GM19395 (cell line): ENCODE measurements at regions not wholly inside any gene's neighbourhood (a gene's known extent, or its start where the extent isn't known, plus 50 kb on each side); places are given as distances from the start of the nearest gene placed in this dataset.
A peak's percentile ranks its signal among the peaks of the same experiment; 100 is the strongest.
"Not testable (repeated sequence)": the region's sequence is repeated elsewhere in the genome, so short reads cannot be mapped to it uniquely, and the experiment has no call there.

Experiments
- ATAC-seq: cut with Tn5 transposase; IDR thresholded peaks from one replicate; pipeline ENCODE4 v1.9.1; 2021; ENCODE audit warnings: mild to moderate bottlenecking, moderate library complexity; ENCODE audit not compliant: unreplicated experiment

DNA sequence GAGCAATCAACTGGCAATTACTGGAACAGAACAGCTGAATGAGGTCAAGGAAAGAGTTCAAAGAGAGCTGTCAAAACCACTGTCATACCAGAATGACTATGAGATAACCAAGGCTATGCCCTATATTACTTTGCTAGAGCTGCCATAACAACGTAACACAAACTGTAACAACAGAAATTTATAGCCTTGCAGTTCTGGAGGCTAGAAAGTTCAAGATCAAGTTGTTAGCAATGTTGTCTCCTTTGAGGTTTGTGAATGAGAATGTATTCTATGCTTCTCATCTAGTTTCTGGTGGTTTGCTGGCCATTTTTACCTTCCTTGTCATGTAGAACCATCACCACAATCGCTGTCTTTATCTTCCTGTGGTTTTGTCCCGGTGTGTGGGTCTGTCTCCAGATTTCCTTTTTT is 1323.0 kb upstream of the GJE1 start:
- peak; percentile 88 for ATAC-seq

DNA sequence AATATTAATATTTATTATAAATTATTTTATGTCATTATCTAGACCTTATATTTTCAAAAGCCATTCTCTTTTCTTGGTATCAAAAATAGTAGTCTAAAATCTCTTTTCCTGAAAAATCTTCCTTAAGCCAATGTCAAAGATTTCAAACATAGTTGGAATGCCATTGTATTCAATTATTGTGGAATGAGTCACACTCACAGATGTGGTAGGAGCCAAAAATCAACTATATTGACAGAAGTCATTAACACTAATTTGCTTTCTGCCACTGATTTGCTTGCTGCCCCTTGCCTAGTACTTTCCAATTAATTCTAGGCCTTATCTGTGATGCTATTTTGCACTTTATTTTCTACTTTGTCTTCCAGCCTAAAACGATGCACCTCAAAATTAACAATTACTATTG is 1326.3 kb upstream of the GJE1 start:
- ATAC-seq: no peak

DNA sequence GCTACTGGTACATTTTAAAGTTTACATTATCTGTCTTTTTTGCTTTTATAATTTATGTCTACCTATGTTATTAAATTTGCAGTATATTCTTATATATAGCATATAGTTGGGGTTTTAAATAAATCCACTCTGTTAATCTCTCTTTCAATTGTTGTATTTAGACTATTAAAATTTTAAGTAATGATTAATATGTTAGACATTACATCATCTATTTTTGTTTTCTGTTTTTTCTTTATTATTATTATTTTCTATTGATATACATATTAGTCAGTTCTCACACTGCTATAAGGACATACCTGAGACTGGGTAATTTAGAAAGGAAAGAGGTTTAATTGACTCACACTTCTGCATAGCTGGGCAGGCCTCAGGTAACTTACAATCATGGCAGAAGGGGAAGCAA is 1338.2 kb upstream of the GJE1 start:
- no peak for ATAC-seq

DNA sequence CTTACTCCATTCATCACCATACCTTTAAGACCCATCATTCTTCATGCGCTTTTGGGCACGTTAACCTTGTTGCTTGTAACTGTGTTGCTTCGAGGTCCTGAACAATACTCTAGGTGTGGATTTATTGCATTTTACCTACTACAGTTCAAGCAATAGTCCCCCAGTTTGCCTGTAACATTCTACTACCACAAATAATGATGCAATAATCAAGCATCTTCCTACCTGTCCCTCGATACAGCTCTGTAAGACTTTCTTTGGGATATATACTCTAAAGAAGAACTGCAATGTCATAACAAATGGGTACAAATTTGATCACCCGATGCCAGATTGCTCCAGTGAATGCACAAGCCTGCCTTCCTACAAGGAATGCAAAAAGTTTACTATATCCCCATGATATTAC is 1342.6 kb upstream of the GJE1 start:
- no peak for ATAC-seq

DNA sequence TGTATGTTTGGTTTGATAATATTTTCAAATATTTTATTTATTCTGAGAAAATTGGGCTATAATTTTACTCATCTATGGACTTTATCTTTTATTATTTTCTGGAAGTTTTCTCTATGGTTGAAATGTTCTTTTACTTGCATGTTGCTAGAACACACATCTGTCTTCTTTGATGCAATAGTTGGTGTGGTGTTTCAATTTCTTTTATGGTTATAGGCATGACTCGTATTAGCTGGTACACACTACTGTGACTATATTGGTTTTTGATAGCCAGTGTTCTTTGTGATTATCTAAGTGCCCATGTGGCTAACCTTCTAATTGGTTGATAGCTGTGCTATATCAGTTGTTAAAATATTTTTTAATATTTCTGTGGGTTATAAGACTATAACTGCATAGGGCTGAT is 1343.3 kb upstream of the GJE1 start:
- no peak for ATAC-seq

DNA sequence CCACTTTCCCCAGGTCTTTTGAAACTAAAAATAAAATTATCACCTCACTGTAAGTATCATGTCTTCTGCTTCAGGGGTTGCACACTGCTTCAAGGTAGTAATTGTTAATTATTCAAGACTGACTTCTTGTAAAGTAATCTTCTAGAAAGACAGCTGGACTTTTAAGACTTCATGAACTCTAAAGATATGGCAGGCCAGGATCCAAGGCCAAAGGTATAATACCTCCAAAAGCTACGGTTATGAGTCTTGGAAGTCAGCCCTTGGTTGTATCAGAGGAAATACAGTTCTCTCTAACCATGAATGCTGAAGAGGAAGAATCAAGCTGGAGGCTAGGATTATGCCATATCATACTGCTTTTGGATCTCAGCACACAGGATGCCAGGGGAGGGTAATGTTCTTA is 1346.8 kb upstream of the GJE1 start:
- ATAC-seq: no peak

DNA sequence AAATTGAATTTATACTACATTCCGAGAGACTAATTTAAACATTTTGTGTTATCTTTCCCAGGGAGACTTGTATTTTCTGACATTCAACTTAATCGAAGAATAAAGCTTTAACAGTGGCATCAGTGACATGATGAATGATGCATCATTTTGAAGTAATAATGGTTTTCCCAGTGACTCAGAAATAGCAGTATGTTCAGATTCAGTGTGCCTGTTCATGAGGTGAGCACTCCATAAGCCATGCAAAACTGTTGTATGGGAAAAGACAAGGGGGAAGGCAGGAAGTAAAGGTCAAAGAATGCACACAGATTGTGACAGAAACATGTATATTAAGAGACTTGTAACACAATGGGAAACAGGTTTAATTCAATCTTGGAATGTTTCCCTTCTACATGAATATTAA is 1348.2 kb upstream of the GJE1 start:
- no peak for ATAC-seq

DNA sequence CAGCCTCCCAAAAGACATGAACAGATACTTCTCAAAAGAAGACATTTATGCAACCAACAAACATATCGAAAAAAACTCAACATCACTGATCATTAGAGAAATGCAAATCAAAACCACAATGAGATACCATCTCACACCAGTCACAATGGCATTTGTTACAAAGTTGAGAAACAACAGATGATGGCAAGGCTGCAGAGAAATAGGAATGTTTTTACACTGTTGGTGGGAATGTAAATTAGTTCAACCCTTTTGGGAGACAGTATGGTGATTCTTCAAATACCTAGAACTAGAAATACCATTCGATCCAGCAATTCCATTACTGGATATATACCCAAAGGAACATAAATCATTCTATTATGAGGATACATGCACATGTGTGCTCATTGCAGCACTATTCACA is 1349.2 kb upstream of the GJE1 start:
- ATAC-seq: not testable (repeated sequence)

DNA sequence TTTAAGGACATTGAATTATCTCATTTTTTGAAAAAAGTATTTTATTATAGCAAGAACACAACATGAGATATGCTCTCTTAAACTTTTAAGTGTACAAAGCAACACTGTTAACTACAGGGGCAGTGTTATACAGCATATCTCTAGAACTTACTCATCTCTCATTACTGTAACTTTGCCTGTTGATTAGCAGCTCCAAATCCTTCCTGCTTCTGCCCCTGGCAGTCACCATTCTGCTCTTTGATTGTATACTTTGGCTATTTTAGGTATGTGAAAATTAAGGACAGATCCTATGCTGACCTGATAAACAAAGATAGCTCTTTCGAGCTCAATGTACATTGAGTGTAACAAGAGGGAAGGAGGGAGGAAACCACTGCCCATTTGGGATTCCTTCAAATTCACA is 1349.8 kb upstream of the GJE1 start:
- ATAC-seq: no peak

DNA sequence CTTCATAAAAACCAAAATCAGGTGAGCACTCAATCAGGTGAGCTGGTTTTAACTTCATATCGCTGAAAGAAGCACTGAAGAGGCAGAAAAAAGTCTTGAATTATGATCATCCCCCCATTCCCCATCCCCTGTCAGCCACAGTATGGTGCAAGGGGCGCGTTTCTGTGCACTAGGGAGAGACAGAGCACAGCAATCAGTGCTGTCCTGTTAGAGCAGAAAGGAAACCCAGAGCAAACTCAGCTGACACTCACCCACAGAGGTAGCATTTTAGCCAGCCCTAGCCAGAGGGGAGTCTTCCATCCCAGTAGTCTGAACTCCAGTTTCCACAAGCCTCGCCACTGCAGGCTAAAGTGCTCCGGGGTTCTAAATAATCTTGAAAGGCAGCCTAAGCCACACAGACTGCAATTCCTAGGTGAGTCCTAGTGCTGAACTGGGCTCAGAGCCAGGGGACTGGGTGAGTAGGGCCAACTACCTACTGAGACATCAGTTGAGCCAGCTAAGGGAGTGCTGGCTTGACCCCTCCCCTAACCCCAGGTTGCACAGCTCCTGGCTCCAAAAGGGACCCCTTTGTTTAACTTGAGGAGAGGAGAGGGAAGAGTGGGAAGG is 1352.6 kb upstream of the GJE1 start:
- ATAC-seq: no peak

DNA sequence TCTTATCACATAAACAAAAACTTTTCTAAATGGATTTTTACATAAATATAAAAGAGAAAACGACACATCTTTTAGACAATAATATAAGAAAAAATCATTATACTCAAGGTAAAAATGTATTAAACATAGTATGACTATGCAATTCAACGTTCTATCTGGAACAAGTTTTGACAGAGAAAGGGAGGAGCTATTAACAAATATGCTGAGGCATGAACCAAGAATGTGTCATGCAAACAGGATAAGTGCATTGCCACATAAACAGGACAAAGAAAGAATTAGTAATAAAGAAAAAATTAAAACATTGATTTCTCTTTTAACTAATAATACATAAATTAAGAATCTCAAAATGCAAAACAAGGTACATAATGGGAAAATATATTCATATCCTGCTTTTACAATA is 1353.4 kb upstream of the GJE1 start:
- ATAC-seq: no peak

DNA sequence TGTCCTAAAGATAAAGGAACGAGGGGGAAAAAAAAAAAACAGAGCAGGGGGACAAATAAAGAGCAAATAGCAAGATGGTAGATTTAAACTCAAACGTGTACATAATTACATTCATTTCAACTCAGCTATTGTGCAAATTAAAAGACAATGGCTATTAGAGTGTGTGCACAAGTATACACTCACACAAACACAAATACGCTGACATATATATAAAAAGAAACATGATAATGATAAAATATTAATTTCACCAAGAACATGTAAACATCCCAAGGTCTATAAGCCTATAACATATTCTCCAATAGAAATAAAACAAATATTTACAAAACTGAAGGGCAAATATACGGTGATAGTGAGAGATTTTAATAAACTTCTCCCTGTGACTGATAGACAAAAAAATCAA is 1354.9 kb upstream of the GJE1 start:
- ATAC-seq: no peak

DNA sequence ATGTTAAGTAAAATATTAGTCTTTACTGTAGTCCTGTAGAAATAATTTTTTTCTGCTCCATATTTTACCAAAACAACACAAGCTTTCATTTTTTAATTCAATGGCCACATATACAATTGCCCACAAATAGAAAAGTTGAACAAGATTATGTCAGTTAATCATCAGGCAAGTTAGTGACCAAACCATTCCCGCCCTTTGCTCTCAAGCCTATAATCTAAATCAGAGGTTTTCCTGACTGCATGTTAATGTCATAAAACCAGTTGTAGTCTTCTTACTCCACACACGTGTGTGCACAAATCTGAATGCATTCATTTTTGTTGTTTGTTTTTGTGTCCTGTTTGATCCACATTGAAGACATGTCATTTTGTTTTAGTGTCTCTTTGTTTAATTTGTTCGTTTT is 1357.7 kb upstream of the GJE1 start:
- no peak for ATAC-seq

DNA sequence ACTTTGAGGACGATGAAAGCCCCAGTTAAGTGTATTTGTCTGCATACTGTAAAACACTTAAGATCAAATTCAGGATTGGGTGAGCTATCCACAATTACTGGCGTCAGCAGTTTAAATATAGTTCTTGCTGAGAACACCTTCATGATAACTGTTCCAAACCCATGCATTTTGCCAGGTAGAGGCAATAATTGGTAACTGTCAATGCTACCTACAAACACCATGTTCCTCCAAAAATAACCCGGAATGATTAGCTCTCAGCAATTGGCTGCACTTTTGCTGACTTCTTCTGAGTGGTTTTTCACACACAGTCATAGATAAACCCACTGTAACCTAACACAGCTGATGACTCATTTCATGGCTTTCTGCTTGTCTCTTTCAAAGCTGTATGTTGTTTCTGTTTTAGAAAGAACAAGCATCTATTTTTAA is 1358.6 kb upstream of the GJE1 start:
- ATAC-seq: peak; percentile 99

DNA sequence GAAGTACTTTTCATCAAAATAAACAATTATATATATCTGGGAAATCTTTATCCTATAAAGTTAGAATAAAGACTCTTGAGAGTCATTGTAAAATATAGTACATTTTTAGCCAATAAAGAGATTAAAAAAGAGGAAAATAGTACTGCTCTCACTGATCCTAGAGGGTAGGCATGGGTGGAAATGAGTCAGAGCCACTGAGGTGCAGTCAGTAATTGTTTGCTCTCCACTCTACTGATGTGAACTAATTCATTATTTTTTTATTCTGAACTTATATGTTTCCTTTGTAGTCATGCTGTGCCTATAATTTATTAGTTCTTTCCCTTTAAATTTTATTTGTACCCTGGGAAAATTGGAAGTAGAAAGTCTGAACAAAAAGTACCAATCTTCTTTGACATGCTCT is 1359.4 kb upstream of the GJE1 start:
- ATAC-seq: no peak

DNA sequence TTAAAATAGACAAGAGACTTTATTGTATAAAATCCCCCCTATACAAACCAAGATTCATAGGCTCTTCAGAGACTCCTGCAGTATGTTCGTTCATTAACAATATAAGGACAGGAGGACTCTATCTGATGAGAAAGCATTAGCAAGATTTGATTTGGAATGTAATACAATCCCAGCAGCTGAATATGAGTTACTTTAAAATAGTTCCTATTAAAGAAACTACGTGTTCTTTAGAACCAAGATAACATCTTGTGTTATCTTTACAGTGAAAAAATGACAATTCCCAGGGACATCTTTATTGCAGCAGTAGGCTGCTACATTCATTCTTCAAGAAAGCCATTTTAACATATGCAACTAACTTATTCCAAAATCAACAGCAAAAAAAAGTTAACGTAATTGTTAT is 1360.1 kb upstream of the GJE1 start:
- no peak for ATAC-seq

DNA sequence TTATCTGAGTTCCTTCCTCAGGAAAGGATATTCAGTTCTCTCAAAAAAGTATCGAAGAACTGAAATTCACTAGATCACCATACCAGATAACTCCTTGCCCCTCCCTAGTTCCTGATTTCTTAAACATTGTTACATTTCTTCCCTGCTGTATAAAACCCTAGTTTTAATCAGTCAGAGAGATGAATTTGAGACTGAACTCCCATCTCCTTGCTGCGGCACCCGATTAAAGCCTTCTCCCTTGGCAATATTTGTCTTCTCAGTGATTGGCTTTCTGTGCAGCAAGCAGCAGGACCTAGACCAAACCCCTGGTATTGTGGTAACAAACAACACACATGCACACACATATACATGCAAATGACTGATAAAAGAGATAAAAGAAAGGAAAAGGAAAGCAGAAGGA is 1364.6 kb upstream of the GJE1 start:
- no peak for ATAC-seq

DNA sequence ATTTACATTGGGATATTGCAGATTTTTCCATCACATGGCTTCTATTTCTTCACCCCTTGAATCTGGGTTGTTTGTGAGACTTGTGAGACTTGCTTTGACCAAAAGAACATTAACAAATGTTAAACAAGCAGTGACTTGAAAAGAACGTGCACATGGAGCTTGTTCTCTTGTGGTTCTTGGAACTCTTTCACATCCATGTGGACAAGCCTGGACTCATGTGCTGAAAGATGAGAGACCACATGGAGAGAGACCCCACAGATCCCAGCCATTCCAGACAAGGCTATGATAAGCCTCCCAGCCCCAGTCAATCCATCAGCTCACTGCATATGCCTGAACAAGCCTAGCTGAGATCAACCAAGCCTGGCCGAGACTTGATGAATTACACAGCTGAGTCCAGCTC is 1365.7 kb upstream of the GJE1 start:
- no peak for ATAC-seq

DNA sequence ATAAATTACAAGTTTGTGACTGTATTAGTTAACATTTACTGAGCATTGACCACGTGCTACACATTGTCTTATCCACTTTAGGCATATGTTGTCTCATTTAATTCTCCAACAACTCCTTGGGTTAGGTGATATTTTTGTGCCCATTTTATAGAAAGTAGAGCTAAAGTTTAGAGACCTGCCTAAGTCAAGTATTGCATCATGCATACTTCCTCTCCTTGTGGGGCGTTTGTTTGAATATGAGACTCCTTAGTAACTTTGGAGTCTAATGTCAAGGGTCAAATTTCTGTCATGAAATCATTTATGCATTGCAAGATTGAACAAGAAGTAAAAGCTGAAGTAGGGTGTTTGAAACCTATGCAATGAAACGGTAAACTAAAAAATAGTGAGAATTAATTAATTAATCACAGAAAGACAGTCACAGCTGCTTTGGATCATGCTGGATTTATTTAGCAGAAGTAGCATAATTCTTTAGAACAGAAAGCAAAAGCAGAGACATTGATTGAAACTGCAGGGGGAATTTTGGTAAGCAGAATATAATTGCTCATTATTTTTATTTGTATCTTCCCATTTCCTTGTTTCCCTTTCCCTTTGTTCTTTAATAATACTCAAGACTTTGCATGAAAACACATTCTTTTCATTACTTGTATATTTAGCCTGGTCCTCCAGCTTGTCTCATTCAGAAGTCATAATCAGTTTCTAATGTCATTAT is 1374.4 kb upstream of the GJE1 start:
- no peak for ATAC-seq

DNA sequence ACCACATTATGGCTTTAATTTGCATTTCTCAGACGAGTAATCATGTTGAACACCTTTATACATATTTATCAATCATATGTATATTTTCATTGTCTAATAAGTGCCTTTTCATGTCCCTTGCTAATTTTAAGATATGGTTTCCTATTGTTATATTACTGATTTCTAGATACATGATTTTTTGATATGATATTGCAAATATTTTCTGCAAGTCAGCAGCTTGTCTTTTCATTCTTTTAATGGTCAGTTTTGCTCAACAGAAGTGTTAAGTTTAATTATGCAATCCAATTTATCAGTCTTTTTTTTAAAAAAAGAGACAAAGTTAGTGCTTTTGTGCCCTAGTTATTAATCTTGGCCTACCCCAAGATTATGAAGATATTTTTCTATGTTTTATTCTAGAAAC is 1377.8 kb upstream of the CITED2 start:
- no peak for ATAC-seq

DNA sequence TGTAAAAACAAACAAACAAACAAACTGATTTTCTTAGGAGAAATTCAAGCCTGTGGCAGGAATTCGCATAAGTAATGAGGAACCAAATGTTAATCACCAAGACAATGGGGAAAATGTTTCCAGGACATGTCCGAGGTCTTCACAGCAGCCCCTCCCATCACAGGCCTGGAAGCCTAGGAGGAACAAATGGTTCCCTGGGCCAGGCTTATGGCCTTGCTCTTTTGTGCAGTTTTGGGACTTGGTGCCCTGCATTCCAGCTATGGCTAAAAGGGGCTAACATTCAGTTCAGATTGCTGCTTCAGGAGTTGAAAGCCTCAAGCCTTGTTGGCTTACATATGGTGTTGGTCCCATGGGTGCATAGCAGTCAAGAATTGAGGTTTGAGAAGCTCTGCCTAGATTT is 1372.7 kb upstream of the CITED2 start:
- no peak for ATAC-seq

DNA sequence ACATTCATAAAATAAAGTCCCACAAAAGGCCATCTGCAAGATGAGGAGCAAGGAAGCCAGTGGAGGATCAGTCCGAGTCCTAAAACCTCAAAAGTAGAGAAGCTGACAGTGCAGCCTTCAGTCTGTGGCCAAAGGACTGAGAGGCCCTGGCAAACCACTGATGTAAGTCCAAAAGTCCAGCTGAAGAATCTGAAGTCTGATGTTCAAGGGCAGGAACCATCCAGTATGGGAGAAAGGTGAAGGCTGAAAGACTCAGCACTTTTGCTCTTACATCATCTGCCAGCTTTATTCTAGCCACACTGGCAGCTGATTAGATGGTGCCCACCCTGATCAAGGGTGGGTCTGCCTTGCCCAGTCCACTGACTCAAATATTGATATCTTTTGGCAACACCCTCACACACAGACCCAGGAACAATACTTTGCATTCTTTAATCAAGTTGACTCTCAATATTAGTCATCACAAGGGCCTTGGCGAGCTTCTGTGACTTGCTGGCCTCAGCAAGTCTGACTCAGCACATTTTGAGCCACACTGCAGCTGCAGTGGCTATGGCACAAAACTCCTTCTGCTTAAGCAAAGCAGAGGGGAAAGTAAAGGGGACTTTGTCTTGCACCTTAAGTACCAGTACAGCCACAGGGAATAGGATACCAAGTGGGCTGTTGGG is 1370.3 kb upstream of the CITED2 start:
- ATAC-seq: peak; percentile 85

DNA sequence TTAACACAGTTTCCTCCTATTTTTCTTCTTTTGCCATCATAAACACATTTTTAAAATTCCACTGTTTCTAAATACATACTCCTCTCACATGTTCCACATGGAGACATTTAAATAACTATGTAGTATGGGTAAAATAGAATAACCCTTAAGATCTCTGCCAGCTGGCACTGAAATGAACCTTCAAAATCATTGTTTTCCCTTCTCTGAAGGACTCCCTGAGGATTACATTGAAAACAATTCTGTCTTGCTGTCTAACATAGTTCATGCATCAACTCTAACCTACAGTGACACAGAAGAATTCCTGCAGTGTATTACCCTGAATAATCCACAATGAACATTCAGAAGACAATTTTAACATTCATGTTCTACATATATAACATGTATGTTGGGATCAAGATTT is 1361.8 kb upstream of the CITED2 start:
- ATAC-seq: no peak
